Embryonic facial prominence (tissue), 1 donor: ENCODE measurements at regions not wholly inside any gene's neighbourhood (a gene's known extent, or its start where the extent isn't known, plus 50 kb on each side); places are given as distances from the start of the nearest gene placed in this dataset.

ENCODE experiments used
- DNase-seq: peaks from one replicate; pipeline ENCODE4 v3.0.0-alpha.2; 2016; ENCODE audit errors: extremely low spot score

DNA sequence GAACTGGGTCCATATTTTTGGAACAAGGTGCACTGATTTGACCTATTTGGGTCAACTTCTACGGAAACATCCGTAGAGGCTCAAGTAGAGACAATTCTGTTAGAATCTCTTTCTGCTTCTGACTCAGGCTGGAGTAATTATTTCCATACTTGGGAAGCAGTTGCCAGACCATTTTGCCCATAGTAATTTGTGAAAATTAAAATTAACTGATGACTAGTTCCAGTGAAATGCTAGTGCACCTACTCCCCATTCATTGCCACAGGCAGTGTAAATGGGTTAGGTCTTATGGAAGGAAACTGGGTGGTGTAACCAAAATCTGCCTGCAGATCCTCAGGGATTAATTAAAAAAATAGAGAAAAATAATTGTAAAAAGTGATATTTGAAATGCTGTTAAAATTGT lies 201.1 kb downstream of the TENT4A start:
- no peak for DNase-seq

DNA sequence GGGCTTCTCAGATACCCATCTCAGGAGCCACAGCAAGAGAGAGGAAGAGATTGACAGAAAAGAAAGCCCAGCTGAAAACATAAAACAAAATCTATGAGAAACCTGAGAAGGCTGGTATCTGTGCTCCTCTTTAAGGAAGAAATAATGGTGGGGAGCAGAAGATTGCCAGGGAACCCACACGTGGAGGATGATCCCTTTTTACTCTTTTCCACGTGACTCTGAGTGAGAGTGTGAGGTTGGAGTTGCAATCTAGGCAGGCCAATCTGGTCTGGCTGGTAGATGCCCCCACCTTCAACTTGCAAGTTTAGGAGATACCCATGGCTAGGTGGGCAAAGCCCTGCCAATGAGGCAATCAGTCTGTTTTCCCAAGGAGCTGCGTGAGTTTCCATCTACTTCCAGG lies 202.3 kb downstream of the TENT4A start:
- DNase-seq: no peak

DNA sequence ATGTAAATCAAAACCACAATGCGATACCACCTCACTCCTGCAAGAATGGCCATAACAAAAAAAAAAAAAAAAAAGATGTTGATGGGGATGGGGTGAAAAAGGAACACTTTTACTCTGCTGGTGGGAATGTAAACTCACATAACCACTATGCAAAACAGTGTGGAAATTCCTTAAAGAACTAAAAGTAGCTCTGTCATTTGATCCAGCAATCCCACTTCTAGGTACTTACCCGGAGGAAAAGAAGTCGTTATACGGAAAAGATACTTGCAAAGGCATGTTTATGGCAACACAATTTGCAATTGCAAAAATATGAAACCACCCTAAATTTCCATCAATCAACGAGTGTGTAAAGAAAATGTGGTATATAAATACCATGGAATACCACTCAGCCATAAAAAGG lies 205.0 kb downstream of the TENT4A start:
- DNase-seq: no peak

DNA sequence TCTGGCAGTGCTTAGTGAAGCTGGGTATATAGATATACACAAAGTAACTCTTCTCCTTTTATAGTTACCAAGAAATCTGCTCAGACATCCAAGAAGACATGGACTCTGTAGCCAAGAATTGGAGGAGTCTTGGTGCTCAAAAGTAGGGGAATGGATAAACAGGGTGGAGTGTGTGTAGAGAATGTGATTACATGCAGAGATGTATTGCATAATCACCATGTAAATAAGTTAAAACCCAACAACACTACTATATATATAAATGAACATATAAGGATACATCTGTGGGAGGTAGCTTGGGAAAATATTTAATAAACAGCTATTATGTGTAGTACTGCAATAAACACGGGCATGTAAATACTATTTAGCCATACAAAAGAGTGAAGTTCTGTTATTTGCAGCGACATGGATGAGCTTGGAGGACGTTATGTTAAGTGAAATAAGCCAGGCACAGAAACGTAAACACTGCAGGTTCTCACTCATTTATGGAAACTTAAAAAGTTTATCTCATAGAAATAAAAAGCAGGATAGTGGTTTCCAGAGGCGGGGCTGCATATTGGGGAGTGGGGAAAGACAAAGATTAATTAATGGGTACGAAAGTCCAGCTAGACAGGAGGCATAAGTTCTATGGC lies 207.5 kb downstream of the TENT4A start:
- DNase-seq: no peak

DNA sequence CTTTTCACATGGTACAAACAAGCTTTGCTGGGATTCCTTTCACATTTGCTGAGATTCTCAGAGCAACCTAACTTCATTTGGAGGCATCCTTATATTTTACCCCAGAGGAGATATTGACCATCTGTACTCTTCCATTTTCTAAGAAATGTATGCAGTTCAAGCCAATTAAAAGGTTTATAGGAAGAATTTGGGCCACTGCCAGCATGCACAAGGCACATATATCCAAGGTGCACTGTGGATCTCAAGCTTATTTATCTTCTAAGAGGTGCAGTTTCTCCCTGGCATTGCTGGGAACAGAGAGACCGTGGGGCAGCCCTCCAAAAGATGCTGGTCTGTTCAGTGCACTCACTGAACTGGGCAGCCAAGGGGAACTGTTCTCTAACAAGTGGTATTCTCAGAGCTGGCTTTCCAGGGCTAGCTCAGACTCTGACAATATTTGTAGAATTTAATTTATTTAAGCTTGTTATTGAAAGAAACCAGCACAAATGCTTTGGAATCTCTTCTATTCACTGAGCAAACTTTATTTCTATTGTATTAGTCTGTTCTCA lies 213.3 kb downstream of the TENT4A start:
- no peak for DNase-seq

DNA sequence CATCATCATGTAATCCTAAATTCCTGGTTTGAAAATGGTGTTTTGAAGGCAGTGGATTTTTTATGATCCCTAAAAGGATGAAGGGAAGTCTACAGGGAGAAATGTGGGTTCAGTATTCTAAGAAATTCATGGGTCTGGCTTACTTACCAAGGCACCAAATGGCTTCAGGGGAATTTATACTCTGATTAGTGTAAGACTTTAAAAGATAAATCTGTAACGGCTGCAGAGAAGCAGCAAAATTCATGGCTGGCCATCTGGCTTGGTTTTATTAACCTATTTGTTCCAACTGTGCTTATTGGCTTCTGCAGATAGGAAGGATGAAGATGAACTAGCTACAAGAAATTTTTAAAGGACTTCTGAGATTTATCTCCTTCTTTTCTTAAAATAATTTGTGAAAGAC lies 222.8 kb downstream of the TENT4A start:
- DNase-seq: no peak

DNA sequence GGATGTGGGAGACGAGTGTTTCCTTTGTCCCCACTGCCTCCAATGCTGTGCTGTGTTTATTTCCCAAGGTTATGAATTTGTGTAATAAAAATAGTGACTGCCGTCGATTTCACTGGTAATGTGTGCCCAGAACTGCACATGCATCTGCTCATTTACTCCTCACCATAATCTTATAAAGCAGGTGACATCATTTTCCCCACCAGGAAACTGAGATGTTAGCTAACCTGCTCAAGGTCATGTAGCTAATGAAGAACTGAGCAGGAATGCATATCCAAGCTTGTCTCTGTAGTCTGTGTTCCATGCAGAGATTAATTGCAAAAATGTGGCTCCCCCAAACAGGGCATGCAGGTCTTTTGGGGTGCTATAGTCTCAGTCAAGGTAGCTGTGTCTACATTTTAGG lies 224.4 kb downstream of the TENT4A start:
- no peak for DNase-seq

DNA sequence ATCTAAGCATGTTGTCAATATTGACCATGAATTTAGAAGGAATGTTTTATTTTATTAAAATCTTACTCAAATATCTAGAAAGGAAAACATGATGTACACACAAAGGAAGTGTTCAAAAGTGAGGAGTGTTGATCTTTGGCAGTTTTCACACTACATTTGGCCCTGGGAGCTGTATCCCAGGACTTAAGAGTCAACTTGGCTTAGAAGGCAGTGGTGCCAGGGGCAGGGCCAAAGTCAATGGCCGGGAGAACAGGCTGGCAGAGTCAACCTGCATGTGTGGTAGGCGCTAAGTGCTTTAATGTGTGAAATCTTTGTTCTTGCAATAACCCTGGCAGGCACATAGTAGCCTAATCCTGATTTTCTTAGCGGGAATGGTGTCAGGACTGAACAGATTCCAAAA lies 228.4 kb downstream of the TENT4A start:
- no peak for DNase-seq

DNA sequence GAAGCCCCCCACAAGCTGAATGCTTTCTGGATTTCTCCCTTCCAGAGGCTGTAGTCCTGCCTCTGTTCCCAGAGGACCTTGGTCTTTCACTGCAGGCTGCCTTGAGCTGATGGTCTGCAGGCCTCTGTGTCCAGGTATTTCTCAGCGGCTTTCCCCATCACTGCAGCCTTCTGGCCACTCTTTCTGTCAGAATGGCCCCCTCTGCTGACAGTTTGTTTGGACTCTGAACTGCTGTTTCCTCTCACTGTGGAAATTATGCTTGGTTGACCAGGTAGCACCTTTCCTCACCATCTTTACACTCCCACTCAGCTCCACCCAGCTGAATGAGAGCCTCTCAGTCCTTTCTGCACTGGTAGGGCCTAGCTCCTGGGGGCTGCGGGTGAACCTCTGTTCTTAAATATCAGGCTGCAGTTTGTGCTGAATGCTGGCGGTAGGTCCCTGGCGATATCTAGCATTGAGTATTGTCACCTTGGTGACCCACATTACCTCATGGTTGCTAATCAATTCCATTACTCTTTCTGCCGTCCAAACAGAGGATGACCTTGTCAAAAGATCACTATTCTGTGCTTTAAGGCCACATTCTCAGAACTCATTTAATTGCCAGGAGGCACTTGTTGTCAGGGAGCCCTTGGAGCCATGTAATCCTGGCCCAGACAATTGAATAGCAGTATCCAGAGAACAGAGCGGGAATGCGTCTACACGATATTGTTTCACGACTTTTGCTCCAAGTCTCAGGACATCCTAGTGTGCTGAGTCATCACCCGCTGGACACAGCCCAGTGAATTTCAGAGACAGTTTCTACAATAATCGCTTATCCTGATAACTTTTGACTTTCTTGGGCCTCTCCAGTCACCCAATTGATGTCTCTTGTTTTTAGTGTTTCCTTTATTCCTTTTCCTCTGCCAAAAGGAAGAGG lies 230.2 kb downstream of the TENT4A start:
- no peak for DNase-seq

DNA sequence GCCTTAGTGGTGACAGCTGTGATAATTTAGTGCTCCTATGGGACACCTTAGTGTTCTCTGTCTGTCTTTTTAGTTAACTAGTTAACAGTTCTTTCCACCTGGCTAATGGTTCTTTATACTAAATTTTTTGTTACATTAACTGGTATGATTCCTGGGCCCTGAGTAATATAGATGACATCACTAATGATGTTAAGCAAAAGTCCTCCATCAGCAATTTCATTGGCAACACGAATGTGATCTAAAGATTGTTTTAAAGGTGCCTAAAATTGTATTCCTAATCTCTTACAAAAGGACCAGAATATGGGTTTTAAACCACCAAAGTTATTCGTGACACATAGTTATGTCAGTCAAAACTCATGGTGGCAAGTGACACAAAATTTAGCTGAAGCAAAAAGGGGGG lies 235.3 kb downstream of the TENT4A start:
- no peak for DNase-seq

DNA sequence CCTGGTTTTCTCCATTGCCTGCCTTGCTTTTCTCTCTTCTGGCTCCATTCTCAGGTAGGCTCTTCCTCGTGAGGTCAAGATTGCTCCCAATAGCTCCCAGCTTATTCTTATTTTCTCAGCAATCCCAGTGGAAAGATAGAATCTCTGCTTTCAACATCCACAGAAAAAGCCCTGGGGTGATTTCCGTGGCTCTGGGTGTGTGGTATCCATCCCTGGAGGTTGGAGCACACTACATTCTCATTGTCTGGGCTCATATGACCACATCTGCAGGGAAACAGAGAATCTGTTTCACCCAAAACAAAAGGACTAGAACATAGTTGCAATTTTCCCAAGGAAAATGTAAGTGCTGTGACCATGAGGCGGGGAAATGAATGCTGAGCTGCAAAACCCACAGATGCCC lies 236.0 kb downstream of the TENT4A start:
- DNase-seq: no peak

DNA sequence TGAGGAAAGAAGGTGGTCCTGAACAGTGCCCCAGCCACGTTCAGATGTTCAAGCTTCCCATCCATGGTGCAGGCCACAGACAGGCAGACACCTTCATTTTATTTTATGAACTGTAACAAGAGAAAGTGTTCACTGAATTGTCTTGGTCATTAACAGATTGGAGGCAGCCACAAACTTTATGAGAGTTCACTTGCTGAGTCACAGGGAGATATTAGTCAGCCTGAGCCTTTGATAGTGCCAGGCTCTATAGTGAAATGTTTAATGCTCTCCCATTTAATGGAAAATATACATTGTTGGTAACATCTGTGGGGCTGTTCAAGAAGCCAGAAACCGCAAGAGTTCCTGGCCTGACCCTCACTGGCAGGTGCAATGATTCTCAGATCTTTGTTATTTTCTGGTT lies 237.0 kb downstream of the TENT4A start:
- DNase-seq: no peak

DNA sequence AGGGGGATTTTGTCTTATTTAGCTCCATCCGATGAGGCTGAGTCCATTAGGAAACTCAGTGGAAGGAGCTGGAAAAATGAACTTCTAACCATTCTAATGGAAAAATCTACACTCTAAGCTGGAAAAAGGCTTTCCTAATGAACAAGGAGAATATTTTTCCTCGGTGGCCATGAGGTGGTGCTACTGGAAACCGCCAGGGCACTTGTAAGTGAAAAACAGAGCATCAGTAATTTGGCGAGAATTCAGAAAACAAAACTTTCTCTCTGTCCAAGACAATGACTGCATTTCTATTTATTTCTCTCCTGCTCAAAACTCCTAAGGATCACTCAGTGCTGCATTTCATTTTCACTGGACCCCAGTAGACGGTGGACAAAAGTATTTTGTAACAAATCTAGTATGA lies 237.6 kb downstream of the TENT4A start:
- no peak for DNase-seq

DNA sequence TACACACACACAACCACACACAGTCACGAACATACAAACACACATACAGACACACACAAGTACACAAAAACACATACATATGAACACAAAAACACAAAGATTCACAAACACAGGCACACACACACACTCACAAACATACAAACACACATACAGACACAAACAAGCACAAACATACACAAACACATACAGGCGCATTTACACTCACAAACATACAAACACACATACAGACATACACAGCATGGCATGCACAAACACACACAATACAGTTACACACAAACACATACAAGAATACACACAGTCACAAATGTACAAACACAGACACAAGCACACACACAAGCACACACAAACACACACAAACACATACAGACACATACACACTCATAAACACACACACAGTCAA lies 247.9 kb downstream of the TENT4A start:
- no peak for DNase-seq

DNA sequence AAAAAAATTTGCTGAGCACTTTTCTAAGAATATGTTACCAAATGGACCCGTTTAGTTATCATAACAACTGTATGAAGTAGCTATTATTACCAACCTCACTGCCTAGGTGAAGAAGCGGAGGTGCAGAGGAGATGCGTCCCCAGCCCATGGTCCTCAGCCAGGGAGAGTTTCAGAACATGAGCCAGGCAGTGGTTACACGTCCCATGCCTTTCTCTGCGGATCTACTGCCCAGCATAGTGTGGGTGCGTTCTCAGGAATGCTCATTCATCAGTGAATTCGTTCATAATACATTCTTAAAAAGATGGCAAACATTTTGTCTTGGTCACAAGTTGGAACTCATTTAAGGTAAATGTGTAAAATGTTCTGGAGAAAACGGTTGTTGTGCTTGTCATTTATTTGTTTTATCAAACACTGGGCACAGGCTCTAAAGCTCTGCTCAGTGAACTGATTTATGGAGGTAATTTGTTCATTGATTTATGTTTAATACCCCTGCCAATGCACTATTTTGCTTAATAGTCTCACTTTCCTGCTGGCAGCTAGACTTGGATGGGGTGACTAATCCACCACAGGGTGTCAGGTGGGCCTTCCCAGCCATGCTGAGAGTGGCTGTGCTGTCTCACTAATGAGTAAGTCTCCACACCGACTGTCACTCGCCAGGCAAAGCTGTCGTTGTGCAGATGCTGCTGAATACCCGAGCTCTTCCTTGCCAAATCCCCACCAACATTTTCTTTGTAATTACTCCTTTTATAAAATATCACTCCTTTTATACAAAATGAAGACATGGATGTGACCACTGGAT lies 248.8 kb downstream of the TENT4A start:
- DNase-seq: no peak

DNA sequence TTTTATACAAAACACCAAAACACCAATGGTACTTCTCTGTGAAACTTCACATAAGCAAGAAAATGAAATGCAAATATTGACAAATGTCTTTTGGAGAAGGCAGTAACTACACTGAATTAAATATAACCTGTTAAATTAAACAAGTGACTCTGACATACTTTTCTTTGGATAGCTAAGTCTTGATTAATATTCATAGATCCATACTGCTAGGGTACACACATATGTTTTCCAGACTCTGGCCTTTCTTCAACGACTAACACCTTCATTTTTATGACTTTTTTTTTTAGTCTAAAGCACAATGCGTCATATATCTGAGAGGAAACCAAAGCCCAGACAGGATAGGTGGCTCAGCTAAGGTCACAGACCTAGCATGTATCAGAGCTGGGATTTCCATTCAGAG lies 263.7 kb downstream of the TENT4A start:
- no peak for DNase-seq

DNA sequence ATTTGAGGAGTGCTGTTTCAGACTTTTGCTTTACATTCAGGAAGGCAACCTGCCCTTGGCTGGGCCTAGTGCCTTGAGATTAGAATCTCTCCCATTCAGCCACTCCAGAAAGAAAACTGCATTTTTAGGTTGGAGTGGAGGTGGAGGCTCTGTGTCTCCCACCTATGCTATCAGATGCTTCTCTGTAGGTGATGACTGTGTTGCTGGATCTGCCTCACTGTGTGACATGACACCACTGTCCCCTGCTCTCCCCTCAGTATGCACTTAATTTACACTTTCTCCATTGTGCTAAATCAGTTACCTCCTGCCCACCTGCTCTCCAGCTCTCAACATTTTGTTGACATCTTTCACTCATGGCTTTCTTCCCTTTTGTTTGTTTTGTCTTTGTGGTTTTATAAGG lies 265.8 kb downstream of the TENT4A start:
- no peak for DNase-seq

DNA sequence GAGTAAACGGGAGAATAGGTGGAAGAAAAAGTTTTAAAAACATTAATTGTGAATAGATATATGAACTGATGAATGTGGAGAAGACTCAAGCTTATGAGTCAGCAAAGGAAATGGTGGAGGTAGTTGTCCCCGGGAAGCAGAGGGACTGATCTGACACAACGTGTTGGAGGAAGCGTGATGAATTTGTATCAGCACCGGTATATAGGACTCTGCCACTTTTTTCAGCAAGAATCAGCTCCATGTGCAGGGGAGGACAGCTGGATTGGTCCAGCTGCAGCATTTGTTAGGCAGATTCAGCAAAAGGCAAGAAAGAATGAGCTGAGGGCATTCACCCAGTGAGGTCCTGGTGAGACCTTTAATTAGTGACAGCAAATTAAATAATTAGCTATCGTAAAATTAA lies 276.0 kb downstream of the TENT4A start:
- DNase-seq: no peak

DNA sequence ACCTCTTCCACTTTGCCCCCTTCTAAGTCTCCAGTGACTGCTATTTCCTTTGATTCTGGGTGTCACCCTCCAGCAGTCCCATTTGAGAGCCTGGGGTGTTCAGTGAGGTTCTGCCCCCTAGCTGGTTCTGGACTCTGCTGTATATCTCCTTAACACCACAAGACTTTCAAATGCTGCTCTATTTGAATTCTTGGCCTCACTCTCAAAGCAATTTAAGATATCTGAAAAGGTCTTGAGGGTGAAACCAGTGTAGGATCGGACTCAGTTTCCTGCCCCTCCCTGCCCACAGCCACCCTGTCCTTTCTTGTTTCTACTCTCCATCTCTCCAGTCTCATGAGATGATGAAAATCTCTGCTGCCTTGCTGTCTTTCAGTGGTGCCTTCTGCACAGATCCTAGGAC lies 280.9 kb downstream of the TENT4A start:
- no peak for DNase-seq

DNA sequence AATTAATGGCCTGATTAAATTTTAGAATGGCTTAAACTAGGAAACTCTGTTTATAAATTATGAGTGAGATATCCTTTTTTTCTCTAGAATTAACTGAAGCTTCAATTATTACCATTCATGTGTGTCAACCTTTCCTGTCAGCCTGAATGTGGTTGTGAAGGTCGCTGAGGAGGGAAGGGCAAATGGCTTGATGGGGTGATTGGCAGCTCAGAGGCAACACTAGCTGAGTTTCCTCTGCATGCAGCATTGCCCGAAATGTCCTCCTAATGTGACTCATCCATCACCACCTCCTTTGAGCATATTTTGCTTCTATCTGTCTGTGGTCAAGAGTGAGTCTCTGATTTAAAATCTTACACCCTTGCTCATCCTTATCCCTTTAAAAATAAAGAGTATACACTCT lies 281.9 kb downstream of the TENT4A start:
- DNase-seq: no peak

DNA sequence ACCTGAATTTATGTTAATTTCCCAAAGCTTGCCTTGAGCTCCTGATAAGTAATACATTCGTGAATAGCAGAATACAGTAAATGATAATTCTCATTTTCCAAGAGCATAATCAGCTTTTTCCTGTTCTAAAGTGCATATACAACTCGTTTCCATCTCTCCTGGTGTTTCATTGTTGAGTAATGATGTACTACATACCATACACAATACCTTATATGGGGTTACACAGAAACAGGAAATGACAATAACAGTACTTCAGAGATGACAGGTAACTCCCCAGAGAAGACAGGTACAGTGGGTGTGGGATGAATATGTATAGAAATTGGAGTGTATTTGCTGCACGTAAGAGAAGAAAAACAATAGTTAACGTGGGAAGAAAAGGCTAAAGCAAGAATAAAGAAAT lies 287.1 kb downstream of the TENT4A start:
- DNase-seq: no peak

DNA sequence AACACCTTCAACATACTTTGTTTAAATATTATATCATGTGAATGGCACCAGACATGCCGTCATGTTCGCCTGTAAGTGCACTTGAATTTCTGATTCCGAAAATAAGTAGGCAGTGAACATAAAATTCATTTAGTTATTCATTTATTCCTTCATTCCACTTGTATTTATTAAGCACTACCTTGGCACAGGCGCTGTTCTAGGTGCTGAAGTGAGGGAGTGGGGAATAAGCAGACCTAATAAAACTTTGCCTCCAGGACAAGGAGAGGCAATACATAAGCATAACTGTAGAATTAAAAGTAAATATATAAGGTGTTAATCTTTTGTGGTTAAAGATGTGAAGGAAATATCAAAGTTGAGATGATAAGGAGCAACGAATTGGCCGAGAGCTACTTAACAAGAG lies 297.4 kb downstream of the TENT4A start:
- DNase-seq: no peak
